NB4 (cell line): ENCODE measurements at regions not wholly inside any gene's neighbourhood (a gene's known extent, or its start where the extent isn't known, plus 50 kb on each side); places are given as distances from the start of the nearest gene placed in this dataset.

Experiments used
- CTCF ChIP-seq: IDR thresholded peaks from one replicate; pipeline ENCODE4 v1.5.1; 2012; ENCODE audit warnings: low read depth, low read length
- POLR2A ChIP-seq: IDR thresholded peaks from 2 replicates; pipeline ENCODE4 v1.6.1; 2011; ENCODE audit warnings: mild to moderate bottlenecking; ENCODE audit not compliant: insufficient read length; ENCODE audit errors: extremely low read depth

GRCh38 chr19:31986951-31987350, 358.5 kb upstream of the ZNF507 start:
- TF ChIP-seq CTCF (no peak), POLR2A (no peak)
